ENCODE measurements at regions not wholly inside any gene's neighbourhood (a gene's known extent, or its start where the extent isn't known, plus 50 kb on each side); places are given as distances from the start of the nearest gene placed in this dataset.

- H3K27me3 Mint-ChIP-seq: peaks cover 10 to 21% of the 10 kb centered on the region in 2 donors
- no peaks in the 10 kb centered on the region for H3K4me1 ChIP-seq (ENCODE audit: control insufficient read depth in 1 of 2, extremely low read depth in 1 of 2, insufficient read depth in 2 of 2, low read length in 2 of 2)
- no peaks in the 10 kb centered on the region for H3K36me3 ChIP-seq (ENCODE audit: control insufficient read depth in 2 of 2, extremely low read depth in 1 of 2, insufficient read depth in 1 of 2, low read length in 1 of 2)
- DNase-seq: no peak
- H3K4me3 Mint-ChIP-seq: no peak overlapping the region
- ATAC-seq (replicated peaks in 1 of 4): no peak
- no peaks in the 10 kb centered on the region for H3K27me3 ChIP-seq (replicated peaks in 1 of 2; ENCODE audit: control insufficient read depth in 2 of 2, extremely low read depth in 1 of 2, insufficient read depth in 2 of 2, low read length in 1 of 2)
- POLR2A ChIA-PET: no interaction called here
- H3K9me3 ChIP-seq: no peaks in the 10 kb centered on the region
- no peak overlapping the region for H3K27ac ChIP-seq (ENCODE audit: low read length)
- H3K9me3 Mint-ChIP-seq: peaks cover 0 to 6% (median 0%) of the 10 kb centered on the region in 3 donors
- CTCF ChIA-PET: no interaction called here
- no peak overlapping the region for H3K27ac Mint-ChIP-seq
- WGBS (ENCODE audit: insufficient coverage): 78% methylated on average over 4 of the region's 10 CpGs
- no peak overlapping the region for H3K4me3 ChIP-seq (ENCODE audit: control insufficient read depth in 1 of 2, extremely low read depth in 1 of 2, low read length in 1 of 2)
- H3K4me1 Mint-ChIP-seq: no peaks in the 10 kb centered on the region
- no peaks in the 10 kb centered on the region for H3K36me3 Mint-ChIP-seq
Measured at GRCh38 chr1:221308534-221309511, 429.6 kb downstream of the HLX start.

- H3K4me1 Mint-ChIP-seq: no peaks in the 10 kb centered on the region
Measured at GRCh38 chr1:221309723-221310122, 430.5 kb downstream of the HLX start.

GRCh38 chr1:221310180-221310579 lies 430.9 kb downstream of the HLX start:
- peaks cover 10 to 20% of the 10 kb centered on the region in 2 donors for H3K27me3 Mint-ChIP-seq
- H3K4me3 ChIP-seq (ENCODE audit: control insufficient read depth in 1 of 2, extremely low read depth in 1 of 2, low read length in 1 of 2): no peak overlapping the region
- no peak overlapping the region for H3K27ac ChIP-seq (ENCODE audit: low read length)
- ChIA-PET CTCF (no interaction called here), POLR2A (no interaction called here)
- ATAC-seq (replicated peaks in 1 of 4) (no peak), DNase-seq (no peak)
- H3K36me3 ChIP-seq (ENCODE audit: control insufficient read depth in 2 of 2, extremely low read depth in 1 of 2, insufficient read depth in 1 of 2, low read length in 1 of 2): no peaks in the 10 kb centered on the region
- no peaks in the 10 kb centered on the region for H3K9me3 ChIP-seq
- H3K27me3 ChIP-seq (replicated peaks in 1 of 2; ENCODE audit: control insufficient read depth in 2 of 2, extremely low read depth in 1 of 2, insufficient read depth in 2 of 2, low read length in 1 of 2): no peaks in the 10 kb centered on the region
- H3K4me1 ChIP-seq (ENCODE audit: control insufficient read depth in 1 of 2, extremely low read depth in 1 of 2, insufficient read depth in 2 of 2, low read length in 2 of 2): no peaks in the 10 kb centered on the region
- 94% methylated on average over 3 of the region's 4 CpGs for WGBS (ENCODE audit: insufficient coverage)
- peaks cover 0 to 6% (median 0%) of the 10 kb centered on the region in 3 donors for H3K9me3 Mint-ChIP-seq
- no peaks in the 10 kb centered on the region for H3K4me1 Mint-ChIP-seq
- H3K27ac Mint-ChIP-seq: no peak overlapping the region
- H3K36me3 Mint-ChIP-seq: no peaks in the 10 kb centered on the region
- no peak overlapping the region for H3K4me3 Mint-ChIP-seq

More at GRCh38 chr1:221309723-221310122, 430.5 kb downstream of the HLX start:
- ATAC-seq (replicated peaks in 1 of 4): no peak
- no peak for DNase-seq
- no peak overlapping the region for H3K27ac ChIP-seq (ENCODE audit: low read length)
- CTCF ChIA-PET: no interaction called here
- POLR2A ChIA-PET: no interaction called here
- H3K36me3 ChIP-seq (ENCODE audit: control insufficient read depth in 2 of 2, extremely low read depth in 1 of 2, insufficient read depth in 1 of 2, low read length in 1 of 2): no peaks in the 10 kb centered on the region
- H3K27me3 ChIP-seq (replicated peaks in 1 of 2; ENCODE audit: control insufficient read depth in 2 of 2, extremely low read depth in 1 of 2, insufficient read depth in 2 of 2, low read length in 1 of 2): no peaks in the 10 kb centered on the region
- Mint-ChIP-seq H3K36me3 (no peaks in the 10 kb centered on the region), H3K27ac (no peak overlapping the region), H3K4me3 (no peak overlapping the region), H3K9me3 (peaks cover 0 to 6% (median 0%) of the 10 kb centered on the region in 3 donors), H3K27me3 (peaks cover 12 to 21% of the 10 kb centered on the region in 2 donors)
- 60% methylated on average over 1 of the region's 1 CpG for WGBS (ENCODE audit: insufficient coverage)
- no peaks in the 10 kb centered on the region for H3K9me3 ChIP-seq
- H3K4me1 ChIP-seq (ENCODE audit: control insufficient read depth in 1 of 2, extremely low read depth in 1 of 2, insufficient read depth in 2 of 2, low read length in 2 of 2): no peaks in the 10 kb centered on the region
- no peak overlapping the region for H3K4me3 ChIP-seq (ENCODE audit: control insufficient read depth in 1 of 2, extremely low read depth in 1 of 2, low read length in 1 of 2)

GRCh38 chr1:221315330-221315729 lies 426.6 kb downstream of the DUSP10 start:
- H3K4me3 Mint-ChIP-seq: no peak overlapping the region
- no peaks in the 10 kb centered on the region for H3K9me3 Mint-ChIP-seq
- no peak overlapping the region for H3K27ac Mint-ChIP-seq
- H3K4me1 Mint-ChIP-seq: no peaks in the 10 kb centered on the region
- H3K9me3 ChIP-seq: no peaks in the 10 kb centered on the region
- no peak overlapping the region for H3K4me3 ChIP-seq (ENCODE audit: control insufficient read depth in 1 of 2, extremely low read depth in 1 of 2, low read length in 1 of 2)
- no peaks in the 10 kb centered on the region for H3K27me3 ChIP-seq (replicated peaks in 1 of 2; ENCODE audit: control insufficient read depth in 2 of 2, extremely low read depth in 1 of 2, insufficient read depth in 2 of 2, low read length in 1 of 2)
- no peaks in the 10 kb centered on the region for H3K36me3 Mint-ChIP-seq
- ChIA-PET CTCF (no interaction called here), POLR2A (no interaction called here)
- DNase-seq (no peak), ATAC-seq (replicated peaks in 1 of 4) (no peak)
- H3K36me3 ChIP-seq (ENCODE audit: control insufficient read depth in 2 of 2, extremely low read depth in 1 of 2, insufficient read depth in 1 of 2, low read length in 1 of 2): no peaks in the 10 kb centered on the region
- WGBS (ENCODE audit: insufficient coverage): 100% methylated on average over 1 of the region's 3 CpGs
- H3K27ac ChIP-seq (ENCODE audit: low read length): no peak overlapping the region
- no peaks in the 10 kb centered on the region for H3K4me1 ChIP-seq (ENCODE audit: control insufficient read depth in 1 of 2, extremely low read depth in 1 of 2, insufficient read depth in 2 of 2, low read length in 2 of 2)
- peaks cover 6 to 19% of the 10 kb centered on the region in 2 donors for H3K27me3 Mint-ChIP-seq

- CTCF ChIA-PET: no interaction called here
Measured at GRCh38 chr1:221316491-221317056, 425.3 kb downstream of the DUSP10 start.

GRCh38 chr1:221317537-221317936 lies 424.4 kb downstream of the DUSP10 start:
- no peak overlapping the region for H3K4me3 Mint-ChIP-seq
- H3K27ac Mint-ChIP-seq: no peak overlapping the region
- Histone ChIP-seq H3K4me3 (ENCODE audit: control insufficient read depth in 1 of 2, extremely low read depth in 1 of 2, low read length in 1 of 2) (no peak overlapping the region), H3K9me3 (no peaks in the 10 kb centered on the region), H3K27me3 (replicated peaks in 1 of 2; ENCODE audit: control insufficient read depth in 2 of 2, extremely low read depth in 1 of 2, insufficient read depth in 2 of 2, low read length in 1 of 2) (no peaks in the 10 kb centered on the region), H3K27ac (ENCODE audit: low read length) (no peak overlapping the region), H3K4me1 (ENCODE audit: control insufficient read depth in 1 of 2, extremely low read depth in 1 of 2, insufficient read depth in 2 of 2, low read length in 2 of 2) (no peaks in the 10 kb centered on the region), H3K36me3 (ENCODE audit: control insufficient read depth in 2 of 2, extremely low read depth in 1 of 2, insufficient read depth in 1 of 2, low read length in 1 of 2) (no peaks in the 10 kb centered on the region)
- no CpG with 5 or more reads among the region's 3 CpGs for WGBS (ENCODE audit: insufficient coverage)
- peaks cover 6 to 19% of the 10 kb centered on the region in 2 donors for H3K27me3 Mint-ChIP-seq
- DNase-seq (no peak), ATAC-seq (replicated peaks in 1 of 4) (no peak)
- H3K4me1 Mint-ChIP-seq: no peaks in the 10 kb centered on the region
- no peaks in the 10 kb centered on the region for H3K9me3 Mint-ChIP-seq
- ChIA-PET CTCF (no interaction called here), POLR2A (no interaction called here)
- H3K36me3 Mint-ChIP-seq: no peaks in the 10 kb centered on the region

More at GRCh38 chr1:221316491-221317056, 425.3 kb downstream of the DUSP10 start:
- no peaks in the 10 kb centered on the region for H3K27me3 ChIP-seq (replicated peaks in 1 of 2; ENCODE audit: control insufficient read depth in 2 of 2, extremely low read depth in 1 of 2, insufficient read depth in 2 of 2, low read length in 1 of 2)
- H3K4me3 ChIP-seq (ENCODE audit: control insufficient read depth in 1 of 2, extremely low read depth in 1 of 2, low read length in 1 of 2): no peak overlapping the region
- WGBS (ENCODE audit: insufficient coverage): 86% methylated on average over 1 of the region's 1 CpG
- DNase-seq: no peak
- H3K4me1 ChIP-seq (ENCODE audit: control insufficient read depth in 1 of 2, extremely low read depth in 1 of 2, insufficient read depth in 2 of 2, low read length in 2 of 2): no peaks in the 10 kb centered on the region
- no peaks in the 10 kb centered on the region for H3K9me3 ChIP-seq
- no peak for ATAC-seq (replicated peaks in 1 of 4)
- H3K36me3 ChIP-seq (ENCODE audit: control insufficient read depth in 2 of 2, extremely low read depth in 1 of 2, insufficient read depth in 1 of 2, low read length in 1 of 2): no peaks in the 10 kb centered on the region
- no peaks in the 10 kb centered on the region for H3K4me1 Mint-ChIP-seq
- no peak overlapping the region for H3K27ac Mint-ChIP-seq
- POLR2A ChIA-PET: no interaction called here
- H3K27me3 Mint-ChIP-seq: peaks cover 6 to 19% of the 10 kb centered on the region in 2 donors
- no peaks in the 10 kb centered on the region for H3K9me3 Mint-ChIP-seq
- no peak overlapping the region for H3K4me3 Mint-ChIP-seq
- H3K36me3 Mint-ChIP-seq: no peaks in the 10 kb centered on the region
- H3K27ac ChIP-seq (ENCODE audit: low read length): no peak overlapping the region
